ENCODE measurements at regions not wholly inside any gene's neighbourhood (a gene's known extent, or its start where the extent isn't known, plus 50 kb on each side); places are given as distances from the start of the nearest gene placed in this dataset.
"Not testable (repeated sequence)": the region's sequence is repeated elsewhere in the genome, so short reads cannot be mapped to it uniquely, and the experiment has no call there.

- TF ChIP-seq CTCF (IDR thresholded peaks at IDR 0.05; ENCODE audit: low read depth, low read length); EZH2phosphoT487 (IDR thresholded peaks at IDR 0.05; ENCODE audit: low read depth): not testable (repeated sequence)
Measured at GRCh38 chr12:30156833-30157232, 373.1 kb upstream of the TMTC1 start.

Measured in OCI-LY3 (cell line).